Activated naive CD4-positive, alpha-beta T cell treated with anti-CD3 and anti-CD28 coated beads, Interleukin-2, amount 10 ng/mL, durations not matched to agents 7 days and 5 days (primary cell): ENCODE measurements at regions not wholly inside any gene's neighbourhood (a gene's known extent, or its start where the extent isn't known, plus 50 kb on each side); places are given as distances from the start of the nearest gene placed in this dataset.
"Not testable (repeated sequence)": the region's sequence is repeated elsewhere in the genome, so short reads cannot be mapped to it uniquely, and the experiment has no call there.

ENCODE experiments used
- CTCF ChIA-PET: fragments of 350-600 bp; sonication (Branson Sonifier 250); formaldehyde crosslinking; loops from one replicate; lab custom pipeline; 2021; ENCODE audit warnings: antibody characterized with exemption; lab: Charles Lee
- DNase-seq: peaks from one replicate; pipeline ENCODE4 v3.0.0-alpha.2; 2020
- H3K27ac Mint-ChIP-seq: one replicate; pipeline ENCODE4 v1.8.0; 2021; ENCODE audit warnings: mild to moderate bottlenecking, moderate library complexity, mixed read lengths
- H3K27me3 Mint-ChIP-seq: one replicate; pipeline ENCODE4 v1.8.0; 2021; ENCODE audit warnings: mild to moderate bottlenecking, mixed read lengths
- H3K36me3 Mint-ChIP-seq: one replicate; pipeline ENCODE4 v1.8.0; 2021; ENCODE audit warnings: mixed read lengths
- H3K4me1 Mint-ChIP-seq: one replicate; pipeline ENCODE4 v1.8.0; 2021; ENCODE audit warnings: mixed read lengths
- H3K4me3 Mint-ChIP-seq: one replicate; pipeline ENCODE4 v1.8.0; 2021; ENCODE audit warnings: mild to moderate bottlenecking, moderate library complexity, mixed read lengths
- H3K9me3 Mint-ChIP-seq: one replicate; pipeline ENCODE4 v1.8.0; 2021; ENCODE audit warnings: mixed read lengths

DNA sequence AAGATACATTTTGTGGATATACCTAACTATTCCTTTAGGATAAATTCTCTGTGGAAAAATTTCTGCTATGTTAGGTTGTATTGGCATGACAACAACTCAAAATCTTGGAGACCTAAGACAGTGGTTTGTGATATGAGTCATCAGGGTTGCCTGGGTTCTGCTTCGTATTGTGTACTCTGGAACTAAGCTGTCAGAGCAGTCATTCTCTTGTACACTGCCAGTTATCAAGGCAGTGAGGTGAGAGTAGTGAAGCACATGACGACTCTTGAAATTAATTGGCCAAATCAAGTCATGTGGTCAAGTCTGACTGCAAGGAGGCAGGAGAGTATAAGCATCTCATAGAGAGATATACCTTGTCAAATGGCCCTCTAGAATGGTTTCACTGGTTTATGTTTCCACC, 104.4 kb downstream of the FANCF start:
- Mint-ChIP-seq H3K4me3 (no peak overlapping the region), H3K27ac (no peak overlapping the region), H3K4me1 (no peaks in the 10 kb centered on the region), H3K36me3 (no peaks in the 10 kb centered on the region), H3K27me3 (no peaks in the 10 kb centered on the region), H3K9me3 (no peaks in the 10 kb centered on the region)
- CTCF ChIA-PET = no interaction called here
- no peak for DNase-seq

DNA sequence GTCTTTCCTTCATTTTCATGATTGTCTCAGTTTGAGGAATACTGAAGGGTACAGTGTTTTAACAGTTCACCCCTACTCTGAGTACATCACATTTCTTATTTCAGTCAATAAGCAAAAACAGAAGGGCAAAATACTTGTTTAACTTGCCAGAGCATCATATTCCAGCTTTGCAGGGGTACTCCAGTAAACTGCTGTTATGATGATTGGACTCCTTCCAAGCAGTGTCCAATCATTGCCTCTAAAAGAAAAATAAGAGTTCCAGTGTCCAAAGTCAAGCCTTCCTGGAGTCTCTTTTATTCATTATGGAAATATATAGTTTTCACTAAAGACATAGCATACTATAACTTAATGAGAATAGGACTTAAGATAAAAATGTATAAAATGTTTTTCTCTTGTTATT, 105.1 kb downstream of the FANCF start:
- CTCF ChIA-PET = no interaction called here
- no peaks in the 10 kb centered on the region for H3K4me1 Mint-ChIP-seq
- no peak overlapping the region for H3K27ac Mint-ChIP-seq
- H3K27me3 Mint-ChIP-seq = no peaks in the 10 kb centered on the region
- H3K36me3 Mint-ChIP-seq = no peaks in the 10 kb centered on the region
- DNase-seq = no peak
- H3K9me3 Mint-ChIP-seq = no peaks in the 10 kb centered on the region
- no peak overlapping the region for H3K4me3 Mint-ChIP-seq

DNA sequence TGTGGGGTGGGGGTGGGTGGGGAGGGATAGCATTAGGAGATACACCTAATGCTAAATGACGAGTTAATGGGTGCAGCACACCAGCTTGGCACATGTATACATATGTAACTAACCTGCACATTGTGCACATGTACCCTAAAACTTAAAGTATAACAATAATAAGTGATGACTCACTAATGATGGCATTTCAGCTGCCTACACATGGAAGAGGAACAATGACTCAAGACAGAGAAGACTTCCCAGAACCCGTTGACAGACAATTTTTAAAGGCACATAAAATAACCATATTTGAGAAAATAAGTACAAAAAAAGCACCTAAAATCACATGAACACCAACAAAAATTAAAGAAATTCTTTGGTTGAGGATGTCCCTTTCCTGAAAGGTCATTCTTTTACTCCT, 107.3 kb downstream of the FANCF start:
- H3K27me3 Mint-ChIP-seq, H3K4me3 Mint-ChIP-seq, H3K9me3 Mint-ChIP-seq, H3K36me3 Mint-ChIP-seq, H3K4me1 Mint-ChIP-seq, DNase-seq, H3K27ac Mint-ChIP-seq, CTCF ChIA-PET: not testable (repeated sequence)

DNA sequence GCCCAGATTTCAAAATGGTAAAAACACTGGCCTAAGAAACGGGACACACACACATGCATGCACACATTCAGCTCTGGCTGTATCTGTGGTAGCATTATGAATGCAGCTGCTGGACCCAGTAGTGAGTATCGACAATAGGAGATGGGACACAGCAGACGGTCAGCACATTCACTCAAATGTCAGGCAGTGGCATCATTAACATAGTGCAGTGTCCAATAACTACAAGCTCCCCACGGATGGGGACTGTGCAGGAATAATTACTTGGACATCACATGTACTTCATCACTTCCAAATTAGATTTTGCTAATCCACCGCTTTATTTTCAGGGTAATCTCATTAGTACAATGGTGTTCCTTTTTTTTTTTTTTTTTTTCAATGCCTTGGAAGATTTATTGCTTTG, 109.5 kb downstream of the FANCF start:
- H3K4me1 Mint-ChIP-seq = no peaks in the 10 kb centered on the region
- CTCF ChIA-PET = interaction anchor here (0.9 kb wide), 1 partner anchor 272 kb away, joined by 3 read pairs; no protein-coding TSS in a partner anchor
- H3K4me3 Mint-ChIP-seq = no peak overlapping the region
- no peak for DNase-seq
- no peaks in the 10 kb centered on the region for H3K36me3 Mint-ChIP-seq
- no peaks in the 10 kb centered on the region for H3K27me3 Mint-ChIP-seq
- H3K9me3 Mint-ChIP-seq = no peaks in the 10 kb centered on the region
- no peak overlapping the region for H3K27ac Mint-ChIP-seq

DNA sequence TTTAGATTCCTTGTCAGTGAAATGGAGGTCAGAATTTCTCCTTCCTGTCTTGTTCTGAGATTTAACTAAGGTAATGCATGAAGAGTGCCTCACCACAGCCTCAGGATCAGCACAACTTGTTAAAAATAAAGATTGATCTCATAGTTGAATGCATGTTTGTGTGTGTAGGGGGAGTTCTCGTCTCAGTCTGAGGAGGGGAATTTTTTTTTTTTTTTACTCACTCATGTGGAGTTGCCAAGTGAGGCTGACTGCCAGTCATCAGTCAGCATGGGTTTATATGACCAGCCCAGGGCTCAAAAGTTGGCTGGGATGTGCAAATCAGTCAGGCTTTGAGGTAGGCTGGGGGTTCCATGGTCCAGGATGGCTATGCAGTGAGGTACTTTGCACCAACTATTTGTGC, 113.2 kb downstream of the FANCF start:
- Mint-ChIP-seq H3K4me3 (no peak overlapping the region), H3K27me3 (no peaks in the 10 kb centered on the region), H3K9me3 (no peaks in the 10 kb centered on the region), H3K36me3 (no peaks in the 10 kb centered on the region), H3K27ac (no peak overlapping the region), H3K4me1 (no peaks in the 10 kb centered on the region)
- CTCF ChIA-PET = no interaction called here
- no peak for DNase-seq

DNA sequence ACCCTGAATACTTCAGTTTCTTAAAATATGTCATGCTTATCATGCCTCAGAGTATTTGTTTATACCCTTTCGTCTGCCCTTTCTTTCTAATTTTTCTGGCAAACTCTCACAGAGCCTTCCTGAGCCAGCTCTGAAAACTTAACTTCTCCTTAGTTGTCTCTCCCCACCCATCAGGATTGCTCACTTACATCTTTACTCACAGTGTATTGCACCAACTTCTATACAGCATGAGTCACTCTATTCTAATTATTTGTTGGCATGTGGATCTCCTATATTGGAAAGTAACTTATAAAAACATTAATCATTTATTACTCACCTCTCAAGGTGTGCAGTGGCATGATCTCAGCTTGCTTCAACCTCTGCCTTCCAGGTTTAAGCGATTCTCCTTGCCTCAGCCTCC, 114.9 kb downstream of the FANCF start:
- H3K4me1 Mint-ChIP-seq = no peaks in the 10 kb centered on the region
- CTCF ChIA-PET = no interaction called here
- H3K27ac Mint-ChIP-seq = no peak overlapping the region

DNA sequence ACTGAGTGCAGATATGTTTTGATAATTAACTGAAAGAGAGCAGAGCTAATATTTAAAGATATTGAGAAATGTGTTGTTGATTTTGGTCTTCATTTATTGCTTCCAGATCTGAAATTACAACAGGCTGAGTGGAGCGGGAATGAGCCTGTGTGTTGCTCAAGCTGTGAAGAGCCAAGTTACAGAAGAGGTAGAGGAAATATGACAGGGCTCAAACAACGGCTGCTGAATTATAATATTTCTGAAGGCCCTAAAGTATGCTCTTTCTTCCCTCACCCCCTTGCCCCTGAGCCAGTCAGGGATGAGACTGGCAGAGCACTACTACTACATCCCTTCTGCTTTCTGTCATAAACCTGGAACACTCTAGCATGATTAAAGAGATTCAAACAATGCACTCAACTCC, 115.6 kb downstream of the FANCF start:
- H3K27ac Mint-ChIP-seq = no peak overlapping the region

More for the DNA sequence above, 114.9 kb downstream of the FANCF start:
- no peaks in the 10 kb centered on the region for H3K36me3 Mint-ChIP-seq
- H3K4me3 Mint-ChIP-seq = no peak overlapping the region
- no peaks in the 10 kb centered on the region for H3K9me3 Mint-ChIP-seq
- H3K27me3 Mint-ChIP-seq = no peaks in the 10 kb centered on the region
- no peak for DNase-seq

DNA sequence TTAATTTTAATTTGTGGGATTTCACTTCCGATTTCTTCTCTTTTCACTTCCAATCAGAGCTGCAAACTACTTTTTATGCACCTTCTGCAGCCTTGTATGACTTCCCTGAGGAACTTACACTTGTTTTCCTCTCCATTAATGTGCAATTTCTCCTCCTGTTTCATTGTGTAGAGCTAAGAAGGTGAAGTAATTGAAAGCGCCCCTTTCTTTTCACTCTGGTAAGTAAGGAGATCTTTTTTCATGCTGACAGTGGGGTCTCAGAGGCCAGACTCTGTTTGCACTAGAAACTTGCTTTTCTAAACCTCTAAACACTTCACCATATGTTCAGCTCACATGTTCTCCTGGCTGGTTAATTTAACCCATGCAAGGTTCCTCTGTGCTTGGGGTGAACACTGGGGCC, 117.0 kb downstream of the FANCF start:
- Mint-ChIP-seq H3K9me3 (no peaks in the 10 kb centered on the region), H3K4me1 (no peaks in the 10 kb centered on the region), H3K27ac (no peak overlapping the region), H3K27me3 (no peaks in the 10 kb centered on the region), H3K36me3 (no peaks in the 10 kb centered on the region), H3K4me3 (no peak overlapping the region)
- DNase-seq = no peak
- CTCF ChIA-PET = no interaction called here

More for the DNA sequence above, 115.6 kb downstream of the FANCF start:
- H3K4me3 Mint-ChIP-seq = no peak overlapping the region
- no peaks in the 10 kb centered on the region for H3K4me1 Mint-ChIP-seq
- no peaks in the 10 kb centered on the region for H3K9me3 Mint-ChIP-seq
- no peaks in the 10 kb centered on the region for H3K36me3 Mint-ChIP-seq
- no peak for DNase-seq
- no peaks in the 10 kb centered on the region for H3K27me3 Mint-ChIP-seq
- CTCF ChIA-PET = no interaction called here

DNA sequence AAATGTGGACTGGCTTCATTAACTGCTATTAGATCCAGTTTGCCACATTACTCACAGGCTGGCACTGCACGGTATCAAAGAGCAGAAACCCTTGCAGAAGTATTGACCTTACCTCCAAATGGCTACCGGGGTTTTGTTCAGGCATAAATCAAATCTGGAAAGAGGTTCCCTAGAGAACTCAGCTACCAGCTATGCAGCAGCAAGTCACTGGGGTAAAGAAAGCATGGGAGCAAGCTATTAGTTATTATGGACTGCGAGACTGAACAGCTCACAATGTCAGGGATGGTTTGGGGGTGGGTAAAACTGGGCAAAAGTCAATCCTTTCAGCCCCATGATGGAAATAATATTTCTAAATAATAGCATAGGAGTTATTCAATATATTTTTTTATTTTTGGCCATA, 128.1 kb downstream of the FANCF start:
- H3K27me3 Mint-ChIP-seq = peaks cover 4% of the 10 kb centered on the region
- H3K4me3 Mint-ChIP-seq = no peak overlapping the region
- H3K36me3 Mint-ChIP-seq = no peaks in the 10 kb centered on the region
- no peaks in the 10 kb centered on the region for H3K4me1 Mint-ChIP-seq
- CTCF ChIA-PET = no interaction called here
- H3K9me3 Mint-ChIP-seq = no peaks in the 10 kb centered on the region
- no peak overlapping the region for H3K27ac Mint-ChIP-seq
- no peak for DNase-seq

DNA sequence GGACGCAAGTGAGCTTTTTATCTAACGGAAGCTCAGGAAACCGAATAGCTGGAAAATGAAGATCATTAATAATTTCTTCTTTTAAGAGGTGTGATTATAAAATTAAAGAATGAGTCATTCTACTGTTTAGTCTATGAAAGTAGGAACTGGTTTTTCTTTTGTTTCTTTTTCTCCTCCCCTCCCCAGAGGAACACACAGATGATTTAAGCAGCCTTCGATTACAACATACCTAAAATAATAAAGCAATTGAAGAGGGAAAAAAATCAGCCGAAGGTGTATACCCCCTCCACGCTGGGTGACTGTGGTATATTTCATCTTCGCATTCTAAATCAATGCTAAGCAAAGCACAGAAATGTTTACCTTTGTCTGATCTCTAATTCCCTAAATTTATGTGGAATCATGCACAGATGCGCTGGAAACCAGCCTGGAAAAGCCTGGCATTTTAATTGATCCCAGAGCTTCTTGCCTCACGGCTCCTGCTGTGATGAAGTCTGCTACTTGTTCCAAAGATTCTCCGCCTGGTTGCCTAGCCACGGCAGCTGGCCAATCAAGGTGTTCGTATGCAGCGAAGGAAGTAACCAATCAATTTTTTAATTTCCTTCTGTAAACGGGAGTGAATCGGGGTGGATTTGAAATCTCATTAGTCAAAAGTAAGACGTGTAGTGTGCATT, 133.9 kb downstream of the FANCF start:
- Mint-ChIP-seq H3K27me3 (peaks cover 4% of the 10 kb centered on the region), H3K4me3 (no peak overlapping the region), H3K9me3 (no peaks in the 10 kb centered on the region), H3K27ac (no peak overlapping the region), H3K36me3 (no peaks in the 10 kb centered on the region), H3K4me1 (no peaks in the 10 kb centered on the region)
- CTCF ChIA-PET = no interaction called here
- no peak for DNase-seq

DNA sequence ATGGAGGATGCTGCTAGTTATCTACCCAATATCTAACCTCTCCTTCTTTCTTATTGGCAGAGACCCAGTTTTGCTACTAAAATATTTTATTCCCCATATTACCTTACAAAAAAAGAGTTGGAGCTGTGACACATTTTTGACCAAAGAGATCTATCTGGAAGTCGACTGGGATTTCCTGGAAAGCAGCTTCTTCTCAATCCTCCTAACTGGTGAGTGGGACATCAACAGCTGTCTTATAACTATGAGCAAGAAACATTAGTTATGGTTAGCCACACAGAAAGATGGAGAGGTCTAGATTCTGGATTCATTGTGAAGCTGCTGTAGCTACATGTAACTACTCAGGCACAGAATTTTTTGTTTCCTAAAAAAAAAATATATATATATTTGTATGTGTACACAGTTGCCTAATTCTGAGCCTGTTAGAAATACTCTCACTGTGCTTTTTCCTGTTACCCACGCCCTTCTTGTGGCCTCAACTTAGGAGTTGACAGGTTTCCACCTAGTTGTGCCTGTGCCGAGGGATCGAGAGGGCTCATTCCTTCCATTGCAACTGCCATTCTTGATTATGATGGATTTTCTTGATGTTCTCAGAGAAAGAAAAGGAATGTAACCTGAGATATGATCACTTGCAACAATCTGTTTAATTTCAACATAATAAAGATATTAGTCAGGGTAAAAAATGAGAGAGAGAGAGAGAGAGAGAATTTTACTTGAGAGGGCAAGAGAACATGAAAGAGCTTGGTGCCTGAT, 142.0 kb downstream of the SLC17A6 start:
- Mint-ChIP-seq H3K4me1 (no peaks in the 10 kb centered on the region), H3K4me3 (no peak overlapping the region), H3K9me3 (no peaks in the 10 kb centered on the region), H3K27ac (no peak overlapping the region), H3K27me3 (no peaks in the 10 kb centered on the region), H3K36me3 (no peaks in the 10 kb centered on the region)
- no peak for DNase-seq
- CTCF ChIA-PET = no interaction called here

DNA sequence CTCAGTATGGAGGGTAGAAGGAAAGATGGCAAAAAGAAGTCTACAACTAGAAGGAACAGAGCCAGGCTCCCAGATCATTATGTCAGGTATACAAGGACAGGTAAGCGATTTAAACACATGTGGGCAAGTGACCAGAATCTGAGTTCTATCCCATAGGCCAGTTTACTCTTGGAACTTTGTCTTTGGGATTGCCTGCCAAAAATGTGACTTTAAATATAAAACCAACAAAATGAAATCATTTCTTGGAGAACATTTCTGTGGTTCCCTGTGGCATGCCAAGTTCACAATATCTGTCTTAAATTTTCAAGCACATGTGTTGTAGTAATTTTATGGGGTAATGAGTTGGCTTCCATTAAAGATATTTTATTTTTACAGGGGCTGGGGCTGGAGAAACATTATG, 141.0 kb downstream of the SLC17A6 start:
- no peaks in the 10 kb centered on the region for H3K4me1 Mint-ChIP-seq
- no peak overlapping the region for H3K4me3 Mint-ChIP-seq
- H3K27ac Mint-ChIP-seq = no peak overlapping the region
- no peaks in the 10 kb centered on the region for H3K27me3 Mint-ChIP-seq
- H3K36me3 Mint-ChIP-seq = no peaks in the 10 kb centered on the region
- no peaks in the 10 kb centered on the region for H3K9me3 Mint-ChIP-seq
- DNase-seq = no peak
- CTCF ChIA-PET = no interaction called here

DNA sequence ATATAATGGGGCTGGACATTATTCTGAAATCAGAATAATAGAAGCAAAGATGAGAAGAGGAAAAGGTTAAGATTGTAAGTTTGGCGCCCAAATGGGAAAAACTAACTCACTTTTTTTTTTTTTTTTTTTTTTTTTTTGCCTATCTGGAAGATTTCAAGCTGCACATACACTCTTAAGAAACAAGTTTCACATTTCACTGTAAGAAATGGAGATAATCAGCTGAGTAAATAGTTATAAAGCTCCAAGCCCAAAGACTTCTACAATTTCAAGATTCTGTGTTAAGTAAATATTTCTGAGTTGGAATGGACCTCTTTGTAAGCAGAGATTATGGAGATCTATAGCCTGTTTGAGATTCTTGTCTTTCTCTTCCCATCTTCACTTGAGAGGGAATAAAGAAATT, 140.0 kb downstream of the SLC17A6 start:
- no peaks in the 10 kb centered on the region for H3K27me3 Mint-ChIP-seq
- no peaks in the 10 kb centered on the region for H3K36me3 Mint-ChIP-seq
- H3K4me3 Mint-ChIP-seq = no peak overlapping the region
- H3K27ac Mint-ChIP-seq = no peak overlapping the region
- CTCF ChIA-PET = no interaction called here
- no peaks in the 10 kb centered on the region for H3K4me1 Mint-ChIP-seq
- no peak for DNase-seq
- H3K9me3 Mint-ChIP-seq = no peaks in the 10 kb centered on the region

DNA sequence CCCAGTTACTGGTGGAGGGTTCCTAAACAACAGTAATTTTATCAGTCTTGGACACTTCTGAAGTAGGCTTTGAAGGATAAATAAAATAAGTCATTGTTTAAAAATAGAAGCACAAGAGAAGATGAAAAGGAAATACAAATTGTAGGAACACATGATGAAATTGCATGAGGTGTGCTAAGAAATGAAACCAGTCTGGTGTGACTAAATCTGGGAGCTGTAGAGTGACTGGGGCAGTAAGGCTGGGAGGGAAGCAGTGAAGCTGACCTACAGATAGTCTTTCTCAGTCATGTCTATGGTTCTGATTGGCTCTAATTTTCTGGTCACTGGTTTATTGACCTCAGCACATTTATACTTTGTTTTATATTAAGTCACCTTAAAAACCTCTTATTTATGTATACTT, 139.1 kb downstream of the SLC17A6 start:
- no peak overlapping the region for H3K27ac Mint-ChIP-seq
- no peak overlapping the region for H3K4me3 Mint-ChIP-seq
- no peaks in the 10 kb centered on the region for H3K27me3 Mint-ChIP-seq
- CTCF ChIA-PET = no interaction called here
- no peaks in the 10 kb centered on the region for H3K36me3 Mint-ChIP-seq
- no peaks in the 10 kb centered on the region for H3K9me3 Mint-ChIP-seq
- DNase-seq = no peak
- no peaks in the 10 kb centered on the region for H3K4me1 Mint-ChIP-seq

DNA sequence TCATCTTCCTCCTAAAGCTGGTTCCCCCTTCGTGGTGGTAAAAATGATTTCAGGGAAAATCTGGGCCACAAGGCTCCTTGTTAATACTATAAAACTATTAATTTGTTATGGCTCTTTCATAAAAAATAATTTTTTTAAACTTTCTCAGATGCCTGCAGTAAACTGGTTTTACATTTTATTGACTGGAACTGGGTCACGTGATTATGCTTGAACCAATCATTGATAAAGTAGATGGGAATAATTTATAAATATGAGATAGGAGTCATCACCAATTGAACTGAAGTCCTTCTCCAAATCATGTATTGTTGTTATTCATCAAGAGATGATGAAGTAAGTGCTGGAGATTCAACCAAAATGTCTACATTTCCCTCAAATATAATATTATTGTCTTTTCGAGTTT, 138.4 kb downstream of the SLC17A6 start:
- CTCF ChIA-PET = no interaction called here
- no peak for DNase-seq
- Mint-ChIP-seq H3K4me1 (no peaks in the 10 kb centered on the region), H3K4me3 (no peak overlapping the region), H3K9me3 (no peaks in the 10 kb centered on the region), H3K36me3 (no peaks in the 10 kb centered on the region), H3K27me3 (no peaks in the 10 kb centered on the region), H3K27ac (no peak overlapping the region)
